GM12872 (cell line): ENCODE measurements at regions not wholly inside any gene's neighbourhood (a gene's known extent, or its start where the extent isn't known, plus 50 kb on each side); places are given as distances from the start of the nearest gene placed in this dataset.

ENCODE experiments used
- TF ChIP-seq, protein P1 (sequence below): IDR thresholded peaks from 3 replicates; pipeline ENCODE4 v1.5.1; 2011; ENCODE audit warnings: low read depth, mild to moderate bottlenecking, low read length, moderate library complexity; ENCODE audit not compliant: insufficient read depth

DNA sequence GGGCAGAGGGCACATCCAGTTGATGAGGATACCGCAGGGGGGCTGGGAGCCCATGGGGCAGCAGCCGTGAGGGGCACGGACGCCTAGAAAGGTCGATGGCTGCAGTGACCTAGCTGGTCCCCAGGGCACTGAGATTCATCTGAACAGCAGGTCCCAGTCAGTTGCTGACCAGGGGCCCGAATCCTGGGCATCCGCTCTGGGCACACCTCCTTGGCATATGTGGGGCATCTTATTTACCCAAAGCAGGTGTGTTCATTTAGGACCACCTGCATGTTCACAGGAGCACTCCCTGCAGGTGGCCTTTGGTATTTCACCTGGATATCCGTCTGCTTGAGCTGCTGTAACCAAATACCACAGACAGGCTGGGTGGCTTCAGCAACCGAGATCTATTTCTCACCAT, 72.0 kb upstream of the ODC1 start:
- TF ChIP-seq, protein P1, sequence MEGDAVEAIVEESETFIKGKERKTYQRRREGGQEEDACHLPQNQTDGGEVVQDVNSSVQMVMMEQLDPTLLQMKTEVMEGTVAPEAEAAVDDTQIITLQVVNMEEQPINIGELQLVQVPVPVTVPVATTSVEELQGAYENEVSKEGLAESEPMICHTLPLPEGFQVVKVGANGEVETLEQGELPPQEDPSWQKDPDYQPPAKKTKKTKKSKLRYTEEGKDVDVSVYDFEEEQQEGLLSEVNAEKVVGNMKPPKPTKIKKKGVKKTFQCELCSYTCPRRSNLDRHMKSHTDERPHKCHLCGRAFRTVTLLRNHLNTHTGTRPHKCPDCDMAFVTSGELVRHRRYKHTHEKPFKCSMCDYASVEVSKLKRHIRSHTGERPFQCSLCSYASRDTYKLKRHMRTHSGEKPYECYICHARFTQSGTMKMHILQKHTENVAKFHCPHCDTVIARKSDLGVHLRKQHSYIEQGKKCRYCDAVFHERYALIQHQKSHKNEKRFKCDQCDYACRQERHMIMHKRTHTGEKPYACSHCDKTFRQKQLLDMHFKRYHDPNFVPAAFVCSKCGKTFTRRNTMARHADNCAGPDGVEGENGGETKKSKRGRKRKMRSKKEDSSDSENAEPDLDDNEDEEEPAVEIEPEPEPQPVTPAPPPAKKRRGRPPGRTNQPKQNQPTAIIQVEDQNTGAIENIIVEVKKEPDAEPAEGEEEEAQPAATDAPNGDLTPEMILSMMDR, result peak; percentile 50; the same call in 2 of the 3 replicates

DNA sequence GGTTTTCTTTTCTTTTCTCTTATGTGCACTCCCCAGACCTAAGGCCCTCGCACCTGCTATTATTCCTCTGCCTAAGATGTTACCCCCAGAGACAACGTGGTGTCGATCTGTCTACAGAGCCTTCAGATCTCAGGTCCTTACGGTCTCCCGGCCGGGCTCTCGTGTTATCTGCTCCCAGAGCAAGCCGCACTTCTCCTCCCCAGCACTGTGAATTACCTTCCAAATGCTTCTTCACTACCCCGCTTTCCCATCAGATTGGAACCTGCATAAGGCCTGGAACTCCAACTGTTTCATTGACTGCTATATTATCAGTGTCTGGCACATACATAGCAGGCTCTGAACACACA, 71.2 kb upstream of the ODC1 start:
- TF ChIP-seq, protein P1, result no peak

DNA sequence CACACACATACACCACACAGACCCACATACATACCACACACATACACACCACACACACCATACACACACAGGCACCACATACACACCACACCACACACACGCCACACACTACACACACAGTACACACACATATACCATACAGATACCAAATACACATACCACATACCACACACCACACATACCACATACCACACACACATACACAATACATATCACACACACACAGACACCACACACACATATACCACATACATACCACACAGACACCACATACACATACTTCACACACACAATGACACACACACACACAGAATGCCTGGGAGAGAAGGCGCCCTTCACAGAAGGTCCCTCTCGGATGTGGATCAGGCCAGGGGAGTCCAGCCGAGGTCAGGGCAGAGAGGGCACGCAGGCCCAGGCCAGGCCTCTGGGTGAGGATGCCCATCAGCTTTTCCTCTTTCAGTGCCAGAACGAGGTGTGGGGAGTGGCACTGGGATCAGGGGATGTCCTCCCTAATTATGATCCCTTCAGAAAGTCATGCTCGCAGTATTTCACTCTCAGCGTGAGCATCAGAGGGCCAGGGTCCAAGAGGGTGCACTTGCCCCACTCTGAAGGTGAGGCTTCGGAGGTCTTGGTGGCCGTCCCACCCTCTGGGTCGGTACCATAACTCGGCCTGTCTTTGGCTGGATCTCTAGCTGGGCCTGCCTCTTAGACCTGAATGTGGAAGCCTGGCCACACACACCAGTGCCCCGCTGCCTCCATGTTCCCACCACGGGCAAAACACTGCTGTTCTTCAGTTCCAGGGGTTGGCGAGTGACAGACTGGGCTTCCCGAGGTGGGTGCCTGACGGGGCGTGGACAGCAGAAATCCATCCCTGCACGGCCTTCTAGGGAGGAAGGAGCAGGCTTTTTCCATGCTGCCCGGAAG, 70.6 kb upstream of the ODC1 start:
- TF ChIP-seq, protein P1, result no peak

DNA sequence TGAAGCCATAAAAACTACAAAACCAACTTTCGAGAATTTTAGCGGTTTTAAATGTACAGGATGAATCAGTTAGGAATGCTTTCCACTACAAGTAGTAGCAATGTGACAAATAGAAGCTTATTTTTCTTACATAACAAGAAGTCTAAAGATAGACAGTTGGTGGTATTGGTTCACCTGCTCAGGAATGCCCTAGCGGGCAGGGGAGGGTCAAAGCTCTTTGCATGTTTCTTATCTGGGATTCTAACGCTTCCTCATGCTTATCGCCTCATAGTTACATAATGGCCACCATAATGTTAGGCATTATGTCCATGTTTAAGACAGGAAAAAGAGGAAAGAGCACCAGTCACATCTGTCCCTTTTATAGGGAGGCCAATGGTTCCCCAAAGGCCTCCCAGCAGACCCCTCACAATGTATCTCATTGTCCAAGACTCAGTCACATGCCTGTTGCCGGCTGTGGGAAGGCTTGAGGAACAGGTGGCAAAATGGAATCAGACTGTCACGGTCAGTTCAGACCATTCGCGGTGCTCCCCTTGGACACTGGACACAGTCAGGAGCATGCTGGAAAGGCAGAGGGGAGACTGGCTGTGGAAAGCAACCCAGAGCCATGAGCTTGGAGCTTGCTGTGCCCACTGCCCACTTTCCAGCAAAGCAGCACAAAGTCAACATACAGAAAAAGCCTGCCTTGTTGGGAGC, 69.4 kb upstream of the ODC1 start:
- TF ChIP-seq, protein P1, result no peak

DNA sequence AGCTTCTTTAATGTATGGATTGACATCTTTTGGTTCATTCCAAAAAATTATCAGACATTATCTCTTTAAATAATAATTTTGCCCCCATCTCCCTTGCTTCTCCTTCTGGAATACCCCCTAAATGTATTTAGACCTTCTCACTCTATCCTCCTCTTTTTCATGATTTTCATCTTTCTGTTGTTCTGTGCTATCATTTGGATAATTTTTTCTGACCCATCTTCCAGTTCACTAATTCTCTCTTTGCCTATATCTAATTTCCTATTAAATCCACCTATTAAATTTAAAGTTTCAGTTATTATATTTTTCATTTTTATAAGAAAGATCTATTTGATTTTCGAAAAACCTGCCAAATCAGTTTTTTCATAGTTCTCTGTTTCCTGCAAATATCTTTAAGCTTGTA, 67.8 kb upstream of the ODC1 start:
- TF ChIP-seq, protein P1, result no peak

DNA sequence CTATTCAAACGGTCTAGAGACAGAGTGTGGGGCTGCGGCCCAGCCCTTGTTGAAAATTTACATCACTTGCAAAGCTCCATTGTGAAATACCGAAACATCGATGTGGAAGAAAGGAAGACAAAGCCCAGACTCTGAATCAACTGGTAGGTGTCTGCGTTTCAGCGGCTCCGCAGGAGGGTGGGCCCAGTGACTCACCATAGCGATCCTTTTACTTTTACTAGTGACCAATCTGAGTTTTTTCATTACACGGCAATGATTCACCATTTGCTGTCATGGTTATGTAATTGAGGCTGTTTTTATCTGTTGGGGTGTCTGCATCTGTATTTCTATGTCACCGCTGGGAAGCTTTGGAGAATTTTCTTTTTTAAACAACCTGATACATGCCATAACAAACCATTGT, 66.6 kb upstream of the ODC1 start:
- TF ChIP-seq, protein P1, result no peak

DNA sequence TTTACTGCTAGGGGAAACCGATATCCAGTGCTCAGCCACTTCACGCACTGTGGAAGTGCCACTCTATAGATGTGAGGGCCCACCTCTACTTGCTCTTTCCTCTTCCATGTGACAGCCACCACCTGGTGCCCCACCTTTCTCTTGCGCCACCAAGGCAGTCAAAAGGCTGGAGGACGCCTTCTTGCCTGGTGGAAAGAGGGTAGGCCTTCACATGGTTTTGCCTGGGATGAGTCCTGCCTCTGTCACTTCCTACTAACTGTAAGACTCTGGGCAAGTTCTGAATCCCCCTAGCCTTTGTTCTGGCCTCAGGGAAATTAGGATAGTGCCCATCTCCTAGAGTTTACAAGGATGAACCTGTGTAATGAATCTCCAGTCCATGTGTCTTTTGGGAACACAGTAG, 66.1 kb upstream of the ODC1 start:
- TF ChIP-seq, protein P1, result no peak
